Keratinocyte (primary cell): ENCODE measurements at regions not wholly inside any gene's neighbourhood (a gene's known extent, or its start where the extent isn't known, plus 50 kb on each side); places are given as distances from the start of the nearest gene placed in this dataset.
A peak's percentile ranks its signal among the peaks of the same experiment; 100 is the strongest.

Experiments
- DNase-seq: peaks from one replicate; pipeline ENCODE4 v3.0.0-alpha.2; 2011; ENCODE audit warnings: low read depth, missing footprints, low spot score
- FAIRE-seq: peaks from 2 replicates; lab custom pipeline; 2011; peaks lifted over from hg19 to GRCh38; lab: Jason Lieb, UNC
- H2AFZ ChIP-seq: 2 replicates; pipeline ENCODE4 v1.6.0; 2012; ENCODE audit warnings: low read length, control low read depth, inconsistent platforms; ENCODE audit not compliant: control insufficient read depth
- H3K27ac ChIP-seq: 2 replicates; pipeline ENCODE4 v1.5.1; 2011; ENCODE audit warnings: low read length; ENCODE audit not compliant: control insufficient read depth, insufficient read depth
- H3K27me3 ChIP-seq: 3 replicates; pipeline ENCODE4 v1.6.0; 2011; ENCODE audit warnings: low read length; ENCODE audit not compliant: control insufficient read depth, insufficient read depth; ENCODE audit errors: extremely low read depth
- H3K36me3 ChIP-seq, 2 experiments: 2 replicates in 1 of 2; 3 replicates in 1 of 2; pipeline ENCODE4 v1.5.1; 2011; ENCODE audit warnings: low read length in 2 of 2, mild to moderate bottlenecking in 1 of 2; ENCODE audit not compliant: control insufficient read depth in 2 of 2, insufficient read depth in 2 of 2; ENCODE audit errors: extremely low read depth in 1 of 2
- H3K4me1 ChIP-seq: 3 replicates; pipeline ENCODE4 v1.5.1; 2011; ENCODE audit warnings: low read length; ENCODE audit not compliant: control insufficient read depth, insufficient read depth; ENCODE audit errors: extremely low read depth
- H3K4me2 ChIP-seq: 3 replicates; pipeline ENCODE4 v1.6.0; 2011; ENCODE audit warnings: low read depth, low read length; ENCODE audit not compliant: control insufficient read depth, insufficient read depth; ENCODE audit errors: extremely low read depth
- H3K4me3 ChIP-seq, 3 experiments: fragments of 200-600 bp in 1 of 3; sonication (generic) in 1 of 3; 2 replicates in 2 of 3; 3 replicates in 1 of 3; pipeline ENCODE4 v1.5.1; 2011 to 2016; ENCODE audit warnings: low read length in 3 of 3, mild to moderate bottlenecking in 3 of 3, control low read depth in 2 of 3, inconsistent platforms in 1 of 3, low read depth in 1 of 3, mixed read lengths in 1 of 3, mixed run types in 1 of 3, moderate library complexity in 1 of 3; ENCODE audit not compliant: control insufficient read depth in 2 of 3, insufficient read depth in 2 of 3; ENCODE audit errors: extremely low read depth in 1 of 3
- H3K79me2 ChIP-seq: 2 replicates; pipeline ENCODE4 v1.6.0; 2012; ENCODE audit warnings: low read length; ENCODE audit not compliant: control insufficient read depth, insufficient read depth
- H3K9ac ChIP-seq: 3 replicates; pipeline ENCODE4 v1.6.0; 2011; ENCODE audit warnings: low read length; ENCODE audit not compliant: control insufficient read depth, insufficient read depth; ENCODE audit errors: extremely low read depth
- H3K9me1 ChIP-seq: 3 replicates; pipeline ENCODE4 v1.6.0; 2011; ENCODE audit warnings: low read length; ENCODE audit not compliant: control insufficient read depth, insufficient read depth; ENCODE audit errors: extremely low read depth
- H3K9me3 ChIP-seq: 2 replicates; pipeline ENCODE4 v1.5.1; 2012; ENCODE audit warnings: low read depth, low read length; ENCODE audit not compliant: control insufficient read depth
- H4K20me1 ChIP-seq: 3 replicates; pipeline ENCODE4 v1.6.0; 2011; ENCODE audit warnings: low read length; ENCODE audit not compliant: control insufficient read depth, insufficient read depth; ENCODE audit errors: extremely low read depth
- CTCF ChIP-seq, 3 experiments: IDR thresholded peaks in 1 of 3; conservative IDR thresholded peaks in 1 of 3; optimal IDR thresholded peaks in 1 of 3; 2 replicates in 2 of 3; 3 replicates in 1 of 3; pipeline versions ENCODE3 to v1.5.1; 2011; ENCODE audit warnings: low read length in 3 of 3, mild to moderate bottlenecking in 3 of 3, moderate library complexity in 2 of 3, control low read depth in 1 of 3, inconsistent platforms in 1 of 3; ENCODE audit not compliant: insufficient read depth in 2 of 3; ENCODE audit errors: extremely low read depth in 1 of 3
- EZH2 ChIP-seq: IDR thresholded peaks from one replicate; pipeline ENCODE4 v1.6.1; 2012; ENCODE audit warnings: inconsistent platforms, mild to moderate bottlenecking, low read length, moderate library complexity
- dilution Hi-C: fragments of 300-500 bp; cut with MboI; formaldehyde crosslinking; loops from one replicate; pipeline ENCODE4 v1.7.0; 2020; ENCODE audit warnings: low sequenced_read_pairs; ENCODE audit not compliant: extremely low pct_ligation_motif_present

DNA sequence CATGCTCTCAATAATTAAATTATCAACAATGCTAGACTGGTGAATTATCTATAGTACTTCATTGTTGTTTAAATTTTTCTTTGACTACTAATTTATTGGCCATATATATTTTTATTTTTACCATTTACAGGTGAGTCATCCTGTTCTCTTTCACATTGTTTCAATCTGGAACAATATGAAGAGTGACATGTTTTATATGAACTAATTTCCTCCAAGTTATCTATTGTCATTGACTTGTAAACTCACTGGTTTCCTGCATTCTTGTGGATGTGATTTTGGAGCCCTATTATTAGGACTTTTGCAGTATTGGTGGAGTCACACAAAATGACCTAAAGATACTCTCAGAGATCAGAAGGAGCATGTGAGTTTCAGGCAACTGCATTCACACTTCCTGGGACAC lies 297.7 kb downstream of the AEBP2 start:
- H4K20me1 ChIP-seq, result no peaks in the 10 kb centered on the region
- no peaks in the 10 kb centered on the region for H3K4me1 ChIP-seq
- no peak overlapping the region for H3K4me2 ChIP-seq
- H3K4me3 ChIP-seq, result no peak overlapping the region
- TF ChIP-seq CTCF (optimal IDR thresholded peaks at IDR 0.05 in 1 of 3, IDR thresholded peaks at IDR 0.05 in 1 of 3, conservative IDR thresholded peaks at IDR 0.05 in 1 of 3; ENCODE audit: extremely low read depth in 1 of 3, insufficient read depth in 2 of 3, low read length in 3 of 3), result no peak
- no peak for TF ChIP-seq EZH2
- H3K9me1 ChIP-seq, result no peaks in the 10 kb centered on the region
- H3K9ac ChIP-seq, result no peak overlapping the region
- DNase-seq, result no peak
- no peak for FAIRE-seq
- no peaks in the 10 kb centered on the region for H3K36me3 ChIP-seq
- H3K79me2 ChIP-seq, result no peaks in the 10 kb centered on the region
- dilution Hi-C loops, result loop anchor here (25.0 kb wide), 1 partner anchor 175 kb away; no protein-coding TSS in a partner anchor
- no peak overlapping the region for H2AFZ ChIP-seq
- H3K27ac ChIP-seq, result no peak overlapping the region
- no peaks in the 10 kb centered on the region for H3K27me3 ChIP-seq
- H3K9me3 ChIP-seq, result no peaks in the 10 kb centered on the region

DNA sequence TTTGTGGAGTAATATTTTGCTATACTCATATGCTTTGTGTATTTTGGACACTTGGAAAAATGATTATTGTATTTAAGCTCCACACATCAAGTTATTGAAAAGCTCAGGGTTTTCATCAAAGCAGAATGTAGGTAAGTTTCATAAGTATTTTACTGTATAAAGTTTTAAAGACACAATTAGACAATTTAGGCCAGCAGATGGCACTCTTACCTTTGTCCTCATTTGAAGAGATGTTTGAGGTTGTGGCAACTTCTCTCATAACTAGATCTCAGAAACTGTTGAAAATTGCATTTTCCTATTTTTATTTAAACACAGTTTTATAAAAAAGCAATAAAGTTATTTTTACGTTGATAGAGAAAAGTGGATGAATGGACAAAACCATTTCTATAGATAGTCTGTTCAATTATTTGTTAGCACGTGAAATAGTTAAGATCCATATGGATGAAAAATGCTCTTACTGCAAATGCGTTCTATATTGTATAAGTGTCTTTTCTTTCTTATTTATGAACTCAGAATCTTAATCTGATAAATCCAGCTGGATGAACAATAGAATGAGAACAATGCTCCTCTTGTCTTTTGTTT lies 300.0 kb downstream of the AEBP2 start:
- Histone ChIP-seq H3K27ac (no peak overlapping the region), H2AFZ (no peak overlapping the region), H3K36me3 (no peaks in the 10 kb centered on the region), H3K4me3 (no peak overlapping the region), H3K4me1 (no peaks in the 10 kb centered on the region), H3K27me3 (no peaks in the 10 kb centered on the region), H3K4me2 (no peak overlapping the region), H3K79me2 (no peaks in the 10 kb centered on the region), H3K9me3 (no peaks in the 10 kb centered on the region), H4K20me1 (no peaks in the 10 kb centered on the region), H3K9ac (no peak overlapping the region), H3K9me1 (no peaks in the 10 kb centered on the region)
- dilution Hi-C loops, result loop anchor here (25.0 kb wide), 1 partner anchor 173 kb away; no protein-coding TSS in a partner anchor
- FAIRE-seq, result no peak
- no peak for DNase-seq
- TF ChIP-seq CTCF (optimal IDR thresholded peaks at IDR 0.05 in 1 of 3, IDR thresholded peaks at IDR 0.05 in 1 of 3, conservative IDR thresholded peaks at IDR 0.05 in 1 of 3; ENCODE audit: extremely low read depth in 1 of 3, insufficient read depth in 2 of 3, low read length in 3 of 3) (peak in 2 of 3 experiments; percentile 35 to 38), EZH2 (no peak)
